OCI-LY1 (cell line): ENCODE measurements at regions not wholly inside any gene's neighbourhood (a gene's known extent, or its start where the extent isn't known, plus 50 kb on each side); places are given as distances from the start of the nearest gene placed in this dataset.

Experiments used
- H2AFZ ChIP-seq: fragments of 200-600 bp; sonication (generic), shearing (Covaris generic); 2 replicates; pipeline ENCODE4 v1.6.0; 2014; ENCODE audit warnings: antibody characterized with exemption, mild to moderate bottlenecking, low read length
- H3F3A ChIP-seq: fragments of 200-600 bp; sonication (generic), shearing (Covaris generic); 2 replicates; pipeline ENCODE4 v1.6.0; 2014; ENCODE audit warnings: mild to moderate bottlenecking, antibody characterized with exemption, low read length, moderate library complexity; ENCODE audit not compliant: insufficient read depth
- H3K27ac ChIP-seq: fragments of 200-600 bp; sonication (generic); 2 replicates; pipeline ENCODE4 v1.5.1; 2014; ENCODE audit warnings: low read length, mixed run types, mild to moderate bottlenecking, low read depth; ENCODE audit not compliant: poor library complexity, severe bottlenecking
- H3K27me3 ChIP-seq: fragments of 200-600 bp; sonication (generic); 2 replicates; pipeline ENCODE4 v1.6.0; 2014; ENCODE audit warnings: antibody characterized with exemption, mild to moderate bottlenecking, low read length, moderate library complexity; ENCODE audit not compliant: insufficient read depth
- H3K36me3 ChIP-seq: fragments of 200-600 bp; sonication (generic); 2 replicates; pipeline ENCODE4 v1.6.1; 2014; ENCODE audit warnings: mild to moderate bottlenecking, antibody characterized with exemption, low read length, moderate library complexity, mixed read lengths; ENCODE audit not compliant: insufficient read depth
- H3K4me1 ChIP-seq: fragments of 200-600 bp; sonication (generic); 2 replicates; pipeline ENCODE4 v1.5.1; 2014; ENCODE audit warnings: mild to moderate bottlenecking, low read length, moderate library complexity; ENCODE audit not compliant: insufficient read depth, severe bottlenecking
- H3K4me2 ChIP-seq: fragments of 200-600 bp; sonication (generic), shearing (Covaris generic); 2 replicates; pipeline ENCODE4 v1.6.1; 2014; ENCODE audit warnings: low read length
- H3K4me3 ChIP-seq: fragments of 200-600 bp; sonication (generic); 2 replicates; pipeline ENCODE4 v1.5.1; 2014; ENCODE audit warnings: low read length, low read depth, mild to moderate bottlenecking, mixed read lengths; ENCODE audit not compliant: poor library complexity, severe bottlenecking
- H3K79me2 ChIP-seq: fragments of 200-600 bp; shearing (Covaris generic); 2 replicates; pipeline ENCODE4 v1.6.1; 2016; ENCODE audit warnings: mixed run types, low read length, mixed read lengths; ENCODE audit not compliant: insufficient read depth
- H3K9ac ChIP-seq: fragments of 200-600 bp; sonication (generic), shearing (Covaris generic); 2 replicates; pipeline ENCODE4 v1.6.1; 2014; ENCODE audit warnings: mild to moderate bottlenecking, low read length, mixed read lengths
- H3K9me2 ChIP-seq: fragments of 200-600 bp; sonication (generic), shearing (Covaris generic); 2 replicates; pipeline ENCODE4 v1.6.1; 2014; ENCODE audit warnings: low read depth, mild to moderate bottlenecking, low read length, mixed read lengths
- H3K9me3 ChIP-seq: fragments of 200-600 bp; shearing (Covaris generic); 2 replicates; pipeline ENCODE4 v1.6.1; 2014; ENCODE audit warnings: low read length, mixed read lengths
- H4K20me1 ChIP-seq: fragments of 200-600 bp; sonication (generic), shearing (Covaris generic); 2 replicates; pipeline ENCODE4 v1.6.0; 2016; ENCODE audit warnings: mild to moderate bottlenecking, low read length; ENCODE audit not compliant: insufficient read depth
- CTCF ChIP-seq: fragments of 200-600 bp; sonication (generic), shearing (Covaris generic); IDR thresholded peaks from 2 replicates; pipeline ENCODE4 v1.5.1; 2017; ENCODE audit warnings: mild to moderate bottlenecking, antibody characterized with exemption, low read length, moderate library complexity, mixed read lengths
- EZH2 ChIP-seq: fragments of 200-600 bp; sonication (generic), shearing (Covaris generic); IDR thresholded peaks from 2 replicates; pipeline ENCODE4 v1.8.0; 2017; ENCODE audit warnings: borderline replicate concordance, mixed run types, mild to moderate bottlenecking, antibody characterized with exemption, low read length, moderate library complexity, mixed read lengths

DNA sequence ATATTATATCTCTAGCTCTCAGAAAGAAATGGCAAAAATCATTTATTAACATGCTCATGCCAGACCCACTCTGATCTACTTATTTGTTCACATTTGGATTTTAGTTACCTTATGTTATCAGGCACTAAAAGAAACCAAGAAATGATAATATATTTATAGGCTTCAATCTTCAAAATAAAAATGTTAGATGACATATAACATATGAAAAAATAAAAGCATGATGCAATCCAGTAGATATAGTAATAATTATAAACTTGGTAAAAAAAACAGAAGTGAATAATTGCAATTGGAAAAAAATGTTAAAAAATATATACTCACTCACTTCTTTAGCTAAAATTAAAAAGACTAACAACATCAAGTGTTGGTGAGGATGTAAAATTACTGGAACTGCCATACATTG, 248.3 kb upstream of the VRK2 start:
- H3K79me2 ChIP-seq: no peaks in the 10 kb centered on the region
- H3K27ac ChIP-seq: no peak overlapping the region
- no peak overlapping the region for H3K9ac ChIP-seq
- H3K9me3 ChIP-seq: no peaks in the 10 kb centered on the region
- H4K20me1 ChIP-seq: no peaks in the 10 kb centered on the region
- no peaks in the 10 kb centered on the region for H3F3A ChIP-seq
- H3K9me2 ChIP-seq: no peaks in the 10 kb centered on the region
- no peak overlapping the region for H3K4me2 ChIP-seq
- no peak overlapping the region for H3K4me3 ChIP-seq
- no peak overlapping the region for H2AFZ ChIP-seq
- no peaks in the 10 kb centered on the region for H3K27me3 ChIP-seq
- H3K36me3 ChIP-seq: no peaks in the 10 kb centered on the region
- H3K4me1 ChIP-seq: no peaks in the 10 kb centered on the region
- no peak for TF ChIP-seq CTCF
- TF ChIP-seq EZH2: no peak

DNA sequence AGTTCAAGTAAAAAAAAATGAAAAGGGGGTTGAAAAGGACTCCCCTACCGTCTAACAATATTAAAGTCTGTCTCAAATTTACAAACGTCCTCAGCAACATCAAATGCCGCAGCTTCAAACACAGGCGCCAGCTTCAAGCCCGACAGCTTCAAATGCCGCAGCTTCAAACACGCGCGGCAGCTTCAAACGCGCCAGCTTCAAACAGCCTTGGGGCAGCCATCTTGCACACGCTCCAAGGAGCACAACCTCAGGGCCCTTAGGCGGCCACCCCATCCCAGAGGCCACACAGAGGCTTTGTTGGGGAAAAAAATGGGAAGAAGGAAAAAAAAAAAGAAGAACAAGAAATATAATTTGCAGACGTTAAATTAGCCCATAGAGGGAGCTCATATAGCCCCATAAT, 244.4 kb upstream of the VRK2 start:
- H3K4me1 ChIP-seq: no peaks in the 10 kb centered on the region
- H2AFZ ChIP-seq: no peak overlapping the region
- no peak overlapping the region for H3K4me2 ChIP-seq
- H3K79me2 ChIP-seq: no peaks in the 10 kb centered on the region
- H3K27me3 ChIP-seq: no peaks in the 10 kb centered on the region
- H3K4me3 ChIP-seq: no peak overlapping the region
- no peaks in the 10 kb centered on the region for H3F3A ChIP-seq
- no peaks in the 10 kb centered on the region for H3K9me3 ChIP-seq
- H3K9ac ChIP-seq: no peak overlapping the region
- H3K9me2 ChIP-seq: no peaks in the 10 kb centered on the region
- H4K20me1 ChIP-seq: no peaks in the 10 kb centered on the region
- H3K27ac ChIP-seq: no peak overlapping the region
- no peaks in the 10 kb centered on the region for H3K36me3 ChIP-seq
- TF ChIP-seq EZH2 (no peak), CTCF (no peak)

DNA sequence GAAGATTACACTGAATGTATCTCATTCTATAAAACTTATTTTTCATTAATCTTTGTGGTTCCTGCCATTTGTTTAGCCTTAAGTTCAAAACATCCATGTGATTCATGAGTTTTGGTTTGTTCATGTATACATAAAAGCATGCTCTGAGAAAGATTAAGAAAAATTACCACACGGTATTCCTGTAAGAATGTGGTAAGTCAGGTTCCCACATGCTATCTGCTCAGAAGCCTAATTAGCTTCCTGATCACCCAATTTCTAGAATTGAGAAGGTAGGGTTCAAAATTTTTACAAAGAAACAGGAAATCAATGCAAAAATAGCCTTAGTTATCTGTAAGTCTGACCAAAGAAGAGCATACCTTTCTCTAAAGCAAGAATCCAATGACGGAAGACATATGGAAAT, 241.6 kb upstream of the VRK2 start:
- no peaks in the 10 kb centered on the region for H3K79me2 ChIP-seq
- H3K4me2 ChIP-seq: no peak overlapping the region
- H3K4me1 ChIP-seq: no peaks in the 10 kb centered on the region
- TF ChIP-seq EZH2 (no peak), CTCF (no peak)
- H2AFZ ChIP-seq: no peak overlapping the region
- H3K9me3 ChIP-seq: no peaks in the 10 kb centered on the region
- no peaks in the 10 kb centered on the region for H4K20me1 ChIP-seq
- H3K27me3 ChIP-seq: no peaks in the 10 kb centered on the region
- no peak overlapping the region for H3K4me3 ChIP-seq
- no peaks in the 10 kb centered on the region for H3K36me3 ChIP-seq
- H3F3A ChIP-seq: no peaks in the 10 kb centered on the region
- no peak overlapping the region for H3K9ac ChIP-seq
- H3K27ac ChIP-seq: no peak overlapping the region
- H3K9me2 ChIP-seq: no peaks in the 10 kb centered on the region
